ENCODE measurements at regions not wholly inside any gene's neighbourhood (a gene's known extent, or its start where the extent isn't known, plus 50 kb on each side); places are given as distances from the start of the nearest gene placed in this dataset.
"Not testable (repeated sequence)": the region's sequence is repeated elsewhere in the genome, so short reads cannot be mapped to it uniquely, and the experiment has no call there.

GRCh38 chr11:91988443-91988842, 236.2 kb upstream of the FAT3 start:
- not testable (repeated sequence) for TF ChIP-seq POLR2A, CTCF (IDR thresholded peaks at IDR 0.05)
